ENCODE measurements at regions not wholly inside any gene's neighbourhood (a gene's known extent, or its start where the extent isn't known, plus 50 kb on each side); places are given as distances from the start of the nearest gene placed in this dataset.

DNA sequence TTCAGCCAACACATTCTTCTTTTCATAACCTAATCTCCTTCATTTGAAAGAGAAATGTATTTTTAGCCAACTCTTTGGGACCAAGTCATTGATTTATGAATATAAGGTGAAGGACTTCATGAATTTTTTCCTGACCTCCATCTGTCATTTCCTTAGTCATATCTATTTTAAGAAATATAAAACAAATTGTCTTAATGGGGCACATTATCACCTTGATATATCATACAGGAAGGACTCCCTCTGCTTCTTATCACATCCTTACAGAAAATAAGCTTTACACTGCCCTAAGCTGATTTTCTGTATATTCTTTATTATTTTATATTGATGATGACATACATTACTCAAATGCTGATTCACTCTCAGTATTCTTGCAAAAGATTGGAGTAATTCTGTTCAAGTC, 1076.2 kb downstream of the TDRD15 start:
- TF ChIP-seq, protein P1, sequence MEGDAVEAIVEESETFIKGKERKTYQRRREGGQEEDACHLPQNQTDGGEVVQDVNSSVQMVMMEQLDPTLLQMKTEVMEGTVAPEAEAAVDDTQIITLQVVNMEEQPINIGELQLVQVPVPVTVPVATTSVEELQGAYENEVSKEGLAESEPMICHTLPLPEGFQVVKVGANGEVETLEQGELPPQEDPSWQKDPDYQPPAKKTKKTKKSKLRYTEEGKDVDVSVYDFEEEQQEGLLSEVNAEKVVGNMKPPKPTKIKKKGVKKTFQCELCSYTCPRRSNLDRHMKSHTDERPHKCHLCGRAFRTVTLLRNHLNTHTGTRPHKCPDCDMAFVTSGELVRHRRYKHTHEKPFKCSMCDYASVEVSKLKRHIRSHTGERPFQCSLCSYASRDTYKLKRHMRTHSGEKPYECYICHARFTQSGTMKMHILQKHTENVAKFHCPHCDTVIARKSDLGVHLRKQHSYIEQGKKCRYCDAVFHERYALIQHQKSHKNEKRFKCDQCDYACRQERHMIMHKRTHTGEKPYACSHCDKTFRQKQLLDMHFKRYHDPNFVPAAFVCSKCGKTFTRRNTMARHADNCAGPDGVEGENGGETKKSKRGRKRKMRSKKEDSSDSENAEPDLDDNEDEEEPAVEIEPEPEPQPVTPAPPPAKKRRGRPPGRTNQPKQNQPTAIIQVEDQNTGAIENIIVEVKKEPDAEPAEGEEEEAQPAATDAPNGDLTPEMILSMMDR (CRISPR knock-in tag; IDR thresholded peaks at IDR 0.05): no peak
- TF ChIP-seq RELA (CRISPR knock-in tag; IDR thresholded peaks at IDR 0.05) (no peak), MATR3 (CRISPR knock-in tag; IDR thresholded peaks at IDR 0.05) (no peak), DNMT1 (CRISPR knock-in tag; IDR thresholded peaks at IDR 0.05) (no peak), NFRKB (IDR thresholded peaks at IDR 0.05) (no peak)

All from HepG2 (cell line).